ENCODE measurements at regions not wholly inside any gene's neighbourhood (a gene's known extent, or its start where the extent isn't known, plus 50 kb on each side); places are given as distances from the start of the nearest gene placed in this dataset.

GRCh38 chr3:82145742-82146141 is 384.3 kb upstream of the GBE1 start:
- Histone ChIP-seq H3K4me2 (ENCODE audit: insufficient read depth, low read length) (no peak overlapping the region), H3K27me3 (ENCODE audit: control insufficient read depth in 2 of 2, insufficient read depth in 2 of 2, low read length in 2 of 2) (no peaks in the 10 kb centered on the region), H3K79me2 (ENCODE audit: control insufficient read depth, insufficient read depth, low read length) (no peaks in the 10 kb centered on the region), H3K4me3 (no peak overlapping the region), H3K9ac (ENCODE audit: insufficient read depth in 1 of 2, low read depth in 2 of 2, low read length in 2 of 2) (no peak overlapping the region), H3K4me1 (replicated peaks in 1 of 2; ENCODE audit: control insufficient read depth in 2 of 2, insufficient read depth in 2 of 2, low read length in 2 of 2) (no peaks in the 10 kb centered on the region), H3K9me1 (ENCODE audit: control insufficient read depth, insufficient read depth, low read length) (no peaks in the 10 kb centered on the region), H3K36me3 (ENCODE audit: control insufficient read depth, insufficient read depth, low read length) (no peaks in the 10 kb centered on the region), H4K20me1 (replicated peaks; ENCODE audit: control insufficient read depth, insufficient read depth, low read length) (no peaks in the 10 kb centered on the region), H3K9me3 (replicated peaks; ENCODE audit: control insufficient read depth, insufficient read depth, low read depth, low read length) (no peaks in the 10 kb centered on the region), H2AFZ (ENCODE audit: low read depth, low read length) (no peak overlapping the region), H3K27ac (ENCODE audit: extremely low read depth, low read depth, low read length) (no peak overlapping the region)
- TF ChIP-seq ZNF740 (CRISPR knock-in tag; IDR thresholded peaks at IDR 0.05) (no peak), ZNF740 (tag; IDR thresholded peaks at IDR 0.05) (no peak), RAD21 (CRISPR knock-in tag; conservative IDR thresholded peaks at IDR 0.05 in 1 of 2, IDR thresholded peaks at IDR 0.05 in 1 of 2) (no peak), OTX1 (CRISPR knock-in tag; IDR thresholded peaks at IDR 0.05) (no peak), SUPT5H (IDR thresholded peaks at IDR 0.05) (no peak), DACH1 (IDR thresholded peaks at IDR 0.05; ENCODE audit: partially characterized antibody) (no peak), TSC22D4 (tag; IDR thresholded peaks at IDR 0.05) (no peak), PCBP2 (IDR thresholded peaks at IDR 0.05; ENCODE audit: low read depth, low read length, poor library complexity, severe bottlenecking) (no peak), ZNF766 (CRISPR knock-in tag; conservative IDR thresholded peaks at IDR 0.05) (no peak), E2F1 (CRISPR knock-in tag; IDR thresholded peaks at IDR 0.05) (no peak), ZSCAN29 (IDR thresholded peaks at IDR 0.05) (no peak), EHMT2 (IDR thresholded peaks at IDR 0.05) (no peak), KAT2B (IDR thresholded peaks at IDR 0.05; ENCODE audit: low read depth, low read length) (no peak), ZFPM2 (CRISPR knock-in tag; IDR thresholded peaks at IDR 0.05) (no peak), TRIM25 (IDR thresholded peaks at IDR 0.05; ENCODE audit: borderline replicate concordance) (no peak), ZBED1 (IDR thresholded peaks at IDR 0.05) (no peak), NFXL1 (CRISPR knock-in tag; IDR thresholded peaks at IDR 0.05) (no peak), ZFP91 (CRISPR knock-in tag; IDR thresholded peaks at IDR 0.05) (no peak)
- WGBS (ENCODE audit: insufficient coverage, low coverage, missing lambda C conversion rate) = 0% methylated on average over 2 of the region's 2 CpGs
- FAIRE-seq (no peak), ATAC-seq (no peak), DNase-seq (ENCODE audit: extremely low read depth in 1 of 4, low spot score in 3 of 4) (no peak)
- ChIA-PET POLR2A (no interaction called here), CTCF (ENCODE audit: low intra/inter-chr PET ratio) (no interaction called here)
- in situ Hi-C loops (cut with MboI) = loop anchor here (25.0 kb wide), 1 partner anchor 658 kb away; no protein-coding TSS in a partner anchor
- intact Hi-C loops (cut with micrococcal nuclease) = no loop called here
- BruUV-seq (replicated peaks) = no TSS peak
